ENCODE measurements at regions not wholly inside any gene's neighbourhood (a gene's known extent, or its start where the extent isn't known, plus 50 kb on each side); places are given as distances from the start of the nearest gene placed in this dataset.

- Histone ChIP-seq H3K9ac (no peak overlapping the region), H3K4me2 (ENCODE audit: low read length) (no peak overlapping the region), H3K79me2 (no peaks in the 10 kb centered on the region), H3K9me3 (ENCODE audit: control insufficient read depth, low read length) (no peaks in the 10 kb centered on the region), H3K4me1 (no peaks in the 10 kb centered on the region), H2AFZ (no peak overlapping the region), H3K4me3 (ENCODE audit: low read depth, low read length) (no peak overlapping the region), H3K27me3 (ENCODE audit: control insufficient read depth, insufficient read depth, low read length) (no peaks in the 10 kb centered on the region), H3K27ac (no peak overlapping the region), H3K36me3 (ENCODE audit: control insufficient read depth, insufficient read depth, low read length) (no peaks in the 10 kb centered on the region)
- no peak for TF ChIP-seq CTCF (IDR thresholded peaks at IDR 0.05)
Measured at GRCh38 chr7:49433794-49434193, 339.6 kb upstream of the VWC2 start.

- TF ChIP-seq CTCF (IDR thresholded peaks at IDR 0.05): no peak
- Histone ChIP-seq H3K9me3 (ENCODE audit: control insufficient read depth, low read length) (no peaks in the 10 kb centered on the region), H3K9ac (no peak overlapping the region), H2AFZ (no peak overlapping the region), H3K27me3 (ENCODE audit: control insufficient read depth, insufficient read depth, low read length) (no peaks in the 10 kb centered on the region), H3K36me3 (ENCODE audit: control insufficient read depth, insufficient read depth, low read length) (no peaks in the 10 kb centered on the region), H3K27ac (no peak overlapping the region), H3K4me3 (ENCODE audit: low read depth, low read length) (no peak overlapping the region), H3K4me1 (no peaks in the 10 kb centered on the region), H3K79me2 (no peaks in the 10 kb centered on the region), H3K4me2 (ENCODE audit: low read length) (no peak overlapping the region)
Measured at GRCh38 chr7:49434846-49435245, 338.6 kb upstream of the VWC2 start.

DNA sequence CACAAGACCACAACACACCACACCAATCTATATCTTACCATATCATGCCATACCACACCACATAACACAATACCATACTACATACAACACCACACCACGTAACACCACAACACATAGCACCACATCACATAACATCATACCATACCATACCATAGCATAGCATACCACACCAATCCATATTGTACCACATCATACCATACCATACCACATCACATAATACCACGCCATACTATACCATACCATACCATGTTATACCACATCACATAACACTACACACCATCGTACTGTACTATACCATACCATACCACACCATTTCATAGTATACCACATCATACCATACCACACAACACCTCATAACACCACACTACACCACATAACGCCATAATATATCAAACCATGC, 335.2 kb upstream of the VWC2 start:
- H3K79me2 ChIP-seq: no peaks in the 10 kb centered on the region

GRCh38 chr7:49443515-49443914, 329.9 kb upstream of the VWC2 start:
- no peaks in the 10 kb centered on the region for H3K4me1 ChIP-seq
- H3K9ac ChIP-seq: no peak overlapping the region
- H3K27me3 ChIP-seq (ENCODE audit: control insufficient read depth, insufficient read depth, low read length): no peaks in the 10 kb centered on the region
- TF ChIP-seq CTCF (IDR thresholded peaks at IDR 0.05): no peak
- no peaks in the 10 kb centered on the region for H3K9me3 ChIP-seq (ENCODE audit: control insufficient read depth, low read length)
- no peak overlapping the region for H3K4me2 ChIP-seq (ENCODE audit: low read length)
- no peaks in the 10 kb centered on the region for H3K36me3 ChIP-seq (ENCODE audit: control insufficient read depth, insufficient read depth, low read length)
- no peaks in the 10 kb centered on the region for H3K79me2 ChIP-seq
- no peak overlapping the region for H3K4me3 ChIP-seq (ENCODE audit: low read depth, low read length)
- H2AFZ ChIP-seq: no peak overlapping the region
- no peak overlapping the region for H3K27ac ChIP-seq

More for the DNA sequence above, 335.2 kb upstream of the VWC2 start:
- Histone ChIP-seq H3K4me1 (no peaks in the 10 kb centered on the region), H2AFZ (no peak overlapping the region), H3K4me2 (ENCODE audit: low read length) (no peak overlapping the region), H3K27me3 (ENCODE audit: control insufficient read depth, insufficient read depth, low read length) (no peaks in the 10 kb centered on the region), H3K27ac (no peak overlapping the region), H3K36me3 (ENCODE audit: control insufficient read depth, insufficient read depth, low read length) (no peaks in the 10 kb centered on the region), H3K9me3 (ENCODE audit: control insufficient read depth, low read length) (no peaks in the 10 kb centered on the region), H3K9ac (no peak overlapping the region), H3K4me3 (ENCODE audit: low read depth, low read length) (no peak overlapping the region)
- no peak for TF ChIP-seq CTCF (IDR thresholded peaks at IDR 0.05)

- no peaks in the 10 kb centered on the region for H3K79me2 ChIP-seq
- TF ChIP-seq CTCF (IDR thresholded peaks at IDR 0.05): no peak
- H3K9ac ChIP-seq: no peak overlapping the region
- H3K4me2 ChIP-seq (ENCODE audit: low read length): no peak overlapping the region
- H2AFZ ChIP-seq: no peak overlapping the region
- H3K4me3 ChIP-seq (ENCODE audit: low read depth, low read length): no peak overlapping the region
- no peaks in the 10 kb centered on the region for H3K36me3 ChIP-seq (ENCODE audit: control insufficient read depth, insufficient read depth, low read length)
- H3K4me1 ChIP-seq: no peaks in the 10 kb centered on the region
- no peaks in the 10 kb centered on the region for H3K27me3 ChIP-seq (ENCODE audit: control insufficient read depth, insufficient read depth, low read length)
- no peak overlapping the region for H3K27ac ChIP-seq
- H3K9me3 ChIP-seq (ENCODE audit: control insufficient read depth, low read length): no peaks in the 10 kb centered on the region
Measured at GRCh38 chr7:49453486-49453885, 320.0 kb upstream of the VWC2 start.
